ENCODE measurements at regions not wholly inside any gene's neighbourhood (a gene's known extent, or its start where the extent isn't known, plus 50 kb on each side); places are given as distances from the start of the nearest gene placed in this dataset.

GRCh38 chr18:23316988-23317387 lies 136.1 kb upstream of the RIOK3 start:
- no peaks in the 10 kb centered on the region for H3K79me1 ChIP-seq (replicated peaks; ENCODE audit: low read length, poor library complexity, severe bottlenecking)
- no peak overlapping the region for H4K91ac ChIP-seq (ENCODE audit: low read length)
- H2BK15ac ChIP-seq (ENCODE audit: low read depth, poor library complexity, severe bottlenecking): no peak overlapping the region
- peaks cover 4% of the 10 kb centered on the region for H3K4me1 ChIP-seq (ENCODE audit: control insufficient read depth, insufficient read depth, low read depth, low read length)
- H3K23ac ChIP-seq (ENCODE audit: low read length in 2 of 2): no peak overlapping the region
- H3K4me3 ChIP-seq (ENCODE audit: insufficient read depth in 1 of 2, low read depth in 1 of 2, low read length in 2 of 2): no peak overlapping the region
- no peak overlapping the region for H2BK120ac ChIP-seq (ENCODE audit: low read depth, low read length)
- no peak overlapping the region for H3K27ac ChIP-seq (ENCODE audit: low read length, poor library complexity, severe bottlenecking)
- H2BK5ac ChIP-seq (ENCODE audit: low read depth, low read length, poor library complexity, severe bottlenecking): no peak overlapping the region
- DNase-seq: no peak
- H2BK12ac ChIP-seq (ENCODE audit: low read length in 2 of 2): no peak overlapping the region
- H3K9ac ChIP-seq (ENCODE audit: low read length): no peak overlapping the region
- peaks cover 0 to under 1% of the 10 kb centered on the region in 2 experiments for H3K36me3 ChIP-seq (ENCODE audit: control insufficient read depth in 1 of 2, insufficient read depth in 2 of 2, low read depth in 1 of 2, low read length in 2 of 2)
- no peak overlapping the region for H3K4me2 ChIP-seq (ENCODE audit: low read length, poor library complexity, severe bottlenecking)
- no peak overlapping the region for H2AFZ ChIP-seq (ENCODE audit: low read depth, low read length)
- H2AK5ac ChIP-seq (ENCODE audit: low read length, severe bottlenecking): no peak overlapping the region
- no peak overlapping the region for H4K8ac ChIP-seq (ENCODE audit: low read length)
- no peak overlapping the region for H3K4ac ChIP-seq (ENCODE audit: low read depth in 1 of 2, low read length in 2 of 2)
- peaks cover 9% of the 10 kb centered on the region for H3K9me3 ChIP-seq (ENCODE audit: control insufficient read depth, low read length)
- no peaks in the 10 kb centered on the region for H3K27me3 ChIP-seq (ENCODE audit: control insufficient read depth in 1 of 2, insufficient read depth in 1 of 2, low read length in 2 of 2)
- no peak overlapping the region for H3K18ac ChIP-seq (ENCODE audit: low read depth in 1 of 2, low read length in 2 of 2)
- no peak overlapping the region for H3K14ac ChIP-seq (ENCODE audit: low read length in 2 of 2)

GRCh38 chr18:23317975-23318675 lies 135.0 kb upstream of the RIOK3 start:
- Histone ChIP-seq H3K9me3 (ENCODE audit: control insufficient read depth, low read length) (peaks cover 9% of the 10 kb centered on the region), H3K14ac (ENCODE audit: low read length in 2 of 2) (no peak overlapping the region), H3K4ac (ENCODE audit: low read depth in 1 of 2, low read length in 2 of 2) (no peak overlapping the region), H4K91ac (ENCODE audit: low read length) (no peak overlapping the region), H3K9ac (ENCODE audit: low read length) (no peak overlapping the region), H4K8ac (ENCODE audit: low read length) (no peak overlapping the region), H2BK12ac (ENCODE audit: low read length in 2 of 2) (no peak overlapping the region), H3K27ac (ENCODE audit: low read length, poor library complexity, severe bottlenecking) (no peak overlapping the region), H3K4me1 (ENCODE audit: control insufficient read depth, insufficient read depth, low read depth, low read length) (peaks cover 3% of the 10 kb centered on the region), H2BK15ac (ENCODE audit: low read depth, poor library complexity, severe bottlenecking) (no peak overlapping the region), H3K36me3 (ENCODE audit: control insufficient read depth in 1 of 2, insufficient read depth in 2 of 2, low read depth in 1 of 2, low read length in 2 of 2) (peaks cover 0 to 2% of the 10 kb centered on the region in 2 experiments), H3K79me1 (replicated peaks; ENCODE audit: low read length, poor library complexity, severe bottlenecking) (no peaks in the 10 kb centered on the region), H3K27me3 (ENCODE audit: control insufficient read depth in 1 of 2, insufficient read depth in 1 of 2, low read length in 2 of 2) (no peaks in the 10 kb centered on the region), H2AFZ (ENCODE audit: low read depth, low read length) (no peak overlapping the region), H3K18ac (ENCODE audit: low read depth in 1 of 2, low read length in 2 of 2) (no peak overlapping the region), H2BK120ac (ENCODE audit: low read depth, low read length) (no peak overlapping the region), H3K23ac (ENCODE audit: low read length in 2 of 2) (no peak overlapping the region), H3K4me2 (ENCODE audit: low read length, poor library complexity, severe bottlenecking) (no peak overlapping the region), H3K4me3 (ENCODE audit: insufficient read depth in 1 of 2, low read depth in 1 of 2, low read length in 2 of 2) (no peak overlapping the region), H2BK5ac (ENCODE audit: low read depth, low read length, poor library complexity, severe bottlenecking) (no peak overlapping the region), H2AK5ac (ENCODE audit: low read length, severe bottlenecking) (no peak overlapping the region)
- WGBS: 30% methylated on average over 4 of the region's 5 CpGs
- DNase-seq: peak; percentile 78

GRCh38 chr18:23320709-23321236 lies 132.3 kb upstream of the RIOK3 start:
- H2AK5ac ChIP-seq (ENCODE audit: low read length, severe bottlenecking): no peak overlapping the region
- no peak overlapping the region for H3K18ac ChIP-seq (ENCODE audit: low read depth in 1 of 2, low read length in 2 of 2)
- H3K4me2 ChIP-seq (ENCODE audit: low read length, poor library complexity, severe bottlenecking): no peak overlapping the region
- no peak overlapping the region for H2BK15ac ChIP-seq (ENCODE audit: low read depth, poor library complexity, severe bottlenecking)
- H3K23ac ChIP-seq (ENCODE audit: low read length in 2 of 2): no peak overlapping the region
- H3K14ac ChIP-seq (ENCODE audit: low read length in 2 of 2): no peak overlapping the region
- no peak overlapping the region for H2AFZ ChIP-seq (ENCODE audit: low read depth, low read length)
- H3K9me3 ChIP-seq (ENCODE audit: control insufficient read depth, low read length): peaks cover under 1% of the 10 kb centered on the region
- 73% methylated on average over 1 of the region's 1 CpG for WGBS
- no peak for DNase-seq
- H3K79me1 ChIP-seq (replicated peaks; ENCODE audit: low read length, poor library complexity, severe bottlenecking): peaks cover 1% of the 10 kb centered on the region
- H3K4me3 ChIP-seq (ENCODE audit: insufficient read depth in 1 of 2, low read depth in 1 of 2, low read length in 2 of 2): no peak overlapping the region
- peaks cover 3% of the 10 kb centered on the region for H3K4me1 ChIP-seq (ENCODE audit: control insufficient read depth, insufficient read depth, low read depth, low read length)
- peak overlapping the region; percentile 24 for H4K8ac ChIP-seq (ENCODE audit: low read length)
- no peaks in the 10 kb centered on the region for H3K27me3 ChIP-seq (ENCODE audit: control insufficient read depth in 1 of 2, insufficient read depth in 1 of 2, low read length in 2 of 2)
- H3K4ac ChIP-seq (ENCODE audit: low read depth in 1 of 2, low read length in 2 of 2): no peak overlapping the region
- H3K9ac ChIP-seq (ENCODE audit: low read length): no peak overlapping the region
- H2BK12ac ChIP-seq (ENCODE audit: low read length in 2 of 2): peak overlapping the region in 1 of 2 experiments; percentile 21
- H2BK120ac ChIP-seq (ENCODE audit: low read depth, low read length): no peak overlapping the region
- H3K27ac ChIP-seq (ENCODE audit: low read length, poor library complexity, severe bottlenecking): no peak overlapping the region
- H2BK5ac ChIP-seq (ENCODE audit: low read depth, low read length, poor library complexity, severe bottlenecking): no peak overlapping the region
- H3K36me3 ChIP-seq (ENCODE audit: control insufficient read depth in 1 of 2, insufficient read depth in 2 of 2, low read depth in 1 of 2, low read length in 2 of 2): peaks cover 0 to 2% of the 10 kb centered on the region in 2 experiments
- H4K91ac ChIP-seq (ENCODE audit: low read length): no peak overlapping the region

GRCh38 chr18:23321996-23322395 lies 131.1 kb upstream of the RIOK3 start:
- no peak overlapping the region for H2BK12ac ChIP-seq (ENCODE audit: low read length in 2 of 2)
- peaks cover 1% of the 10 kb centered on the region for H3K4me1 ChIP-seq (ENCODE audit: control insufficient read depth, insufficient read depth, low read depth, low read length)
- H2BK120ac ChIP-seq (ENCODE audit: low read depth, low read length): no peak overlapping the region
- H2AFZ ChIP-seq (ENCODE audit: low read depth, low read length): no peak overlapping the region
- H3K9ac ChIP-seq (ENCODE audit: low read length): no peak overlapping the region
- H4K91ac ChIP-seq (ENCODE audit: low read length): no peak overlapping the region
- H2AK5ac ChIP-seq (ENCODE audit: low read length, severe bottlenecking): no peak overlapping the region
- H3K36me3 ChIP-seq (ENCODE audit: control insufficient read depth in 1 of 2, insufficient read depth in 2 of 2, low read depth in 1 of 2, low read length in 2 of 2): peaks cover 0 to 2% of the 10 kb centered on the region in 2 experiments
- H2BK5ac ChIP-seq (ENCODE audit: low read depth, low read length, poor library complexity, severe bottlenecking): no peak overlapping the region
- no peak overlapping the region for H3K27ac ChIP-seq (ENCODE audit: low read length, poor library complexity, severe bottlenecking)
- H3K27me3 ChIP-seq (ENCODE audit: control insufficient read depth in 1 of 2, insufficient read depth in 1 of 2, low read length in 2 of 2): no peaks in the 10 kb centered on the region
- no peak overlapping the region for H3K23ac ChIP-seq (ENCODE audit: low read length in 2 of 2)
- no peak overlapping the region for H3K4me3 ChIP-seq (ENCODE audit: insufficient read depth in 1 of 2, low read depth in 1 of 2, low read length in 2 of 2)
- no peak for DNase-seq
- no peak overlapping the region for H2BK15ac ChIP-seq (ENCODE audit: low read depth, poor library complexity, severe bottlenecking)
- no peak overlapping the region for H3K18ac ChIP-seq (ENCODE audit: low read depth in 1 of 2, low read length in 2 of 2)
- H4K8ac ChIP-seq (ENCODE audit: low read length): no peak overlapping the region
- no peak overlapping the region for H3K4me2 ChIP-seq (ENCODE audit: low read length, poor library complexity, severe bottlenecking)
- peaks cover 3% of the 10 kb centered on the region for H3K9me3 ChIP-seq (ENCODE audit: control insufficient read depth, low read length)
- H3K14ac ChIP-seq (ENCODE audit: low read length in 2 of 2): no peak overlapping the region
- H3K79me1 ChIP-seq (replicated peaks; ENCODE audit: low read length, poor library complexity, severe bottlenecking): peaks cover 2% of the 10 kb centered on the region
- WGBS: no CpG with 5 or more reads among the region's 5 CpGs
- no peak overlapping the region for H3K4ac ChIP-seq (ENCODE audit: low read depth in 1 of 2, low read length in 2 of 2)
